ENCODE measurements at regions not wholly inside any gene's neighbourhood (a gene's known extent, or its start where the extent isn't known, plus 50 kb on each side); places are given as distances from the start of the nearest gene placed in this dataset.

DNA sequence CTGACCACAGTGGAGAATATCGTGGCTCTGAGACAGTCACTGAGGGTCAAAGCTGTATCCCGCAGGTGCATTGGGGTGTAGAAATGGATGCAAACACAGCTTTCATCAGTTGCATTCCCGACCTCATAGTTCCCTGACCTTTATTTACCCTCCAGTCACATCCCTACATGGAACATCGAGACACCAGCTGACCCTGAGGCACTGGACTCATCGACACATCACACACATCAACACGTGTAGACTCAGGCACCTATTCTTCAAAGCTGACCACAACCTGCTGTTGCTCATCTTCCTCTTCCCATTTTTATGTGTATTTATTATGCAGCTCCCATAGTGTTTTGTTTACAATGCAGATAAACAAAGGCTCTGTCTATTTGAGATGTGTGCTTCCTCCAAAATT lies 396.9 kb upstream of the NRP1 start:
- Histone ChIP-seq H3K36me3 (no peaks in the 10 kb centered on the region), H3K4me3 (no peak overlapping the region), H3K27me3 (no peaks in the 10 kb centered on the region), H3K27ac (no peak overlapping the region), H3K9me3 (peaks cover 0 to 8% (median 0%) of the 10 kb centered on the region in 3 donors), H3K4me1 (peaks cover 0 to 15% (median 4%) of the 10 kb centered on the region in 3 donors)
- no peak for ATAC-seq
- TF ChIP-seq CTCF (IDR thresholded peaks at IDR 0.05) (no peak), POLR2A (IDR thresholded peaks at IDR 0.05) (no peak), POLR2AphosphoS5 (IDR thresholded peaks at IDR 0.05) (no peak), EP300 (IDR thresholded peaks at IDR 0.05) (no peak)
- WGBS, 2 donors (ENCODE audit: low coverage in 1 of 2) = 78 to 83% methylated on average over 6 of the region's 6 CpGs

DNA sequence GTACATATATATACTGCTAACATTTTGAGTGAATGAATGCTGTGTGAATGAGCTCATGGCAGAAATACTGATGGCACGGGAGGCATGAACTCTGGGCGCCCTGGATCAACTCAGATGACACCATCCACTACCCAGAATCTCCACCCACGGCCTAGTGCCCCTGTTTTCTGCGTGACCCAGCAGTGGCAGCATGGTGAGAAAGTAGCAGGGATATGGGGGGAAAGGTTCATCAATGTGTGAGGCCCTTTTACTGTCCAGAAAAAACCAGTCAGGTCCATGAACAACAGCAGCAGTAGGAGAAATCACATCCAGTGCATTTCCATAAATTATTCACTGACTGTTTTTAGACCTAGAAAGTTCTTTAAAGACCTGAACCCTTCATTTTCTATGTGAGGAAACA lies 391.0 kb upstream of the NRP1 start:
- Histone ChIP-seq H3K27ac (no peak overlapping the region), H3K4me3 (no peak overlapping the region), H3K4me1 (no peaks in the 10 kb centered on the region), H3K36me3 (no peaks in the 10 kb centered on the region), H3K27me3 (no peaks in the 10 kb centered on the region), H3K9me3 (peaks cover 0 to 8% (median 0%) of the 10 kb centered on the region in 3 donors)
- no peak for ATAC-seq
- TF ChIP-seq CTCF (IDR thresholded peaks at IDR 0.05) (no peak), POLR2A (IDR thresholded peaks at IDR 0.05) (no peak), EP300 (IDR thresholded peaks at IDR 0.05) (no peak)
- WGBS, 2 donors (ENCODE audit: low coverage in 1 of 2) = 60 to 79% methylated on average over 2 to 4 of the region's 4 CpGs

GRCh38 chr10:33723181-33723580 lies 388.7 kb upstream of the NRP1 start:
- Histone ChIP-seq H3K9me3 (peaks cover 0 to 8% (median 0%) of the 10 kb centered on the region in 3 donors), H3K36me3 (no peaks in the 10 kb centered on the region), H3K4me1 (no peaks in the 10 kb centered on the region), H3K27me3 (no peaks in the 10 kb centered on the region), H3K27ac (no peak overlapping the region), H3K4me3 (no peak overlapping the region)
- no peak for TF ChIP-seq CTCF (IDR thresholded peaks at IDR 0.05)
- no peak for TF ChIP-seq POLR2A (IDR thresholded peaks at IDR 0.05)
- TF ChIP-seq EP300 (IDR thresholded peaks at IDR 0.05) = no peak
- TF ChIP-seq POLR2AphosphoS5 (IDR thresholded peaks at IDR 0.05) = no peak
- no peak for ATAC-seq
- 71 to 89% methylated on average over 2 of the region's 2 CpGs for WGBS, 2 donors (ENCODE audit: low coverage in 1 of 2)

DNA sequence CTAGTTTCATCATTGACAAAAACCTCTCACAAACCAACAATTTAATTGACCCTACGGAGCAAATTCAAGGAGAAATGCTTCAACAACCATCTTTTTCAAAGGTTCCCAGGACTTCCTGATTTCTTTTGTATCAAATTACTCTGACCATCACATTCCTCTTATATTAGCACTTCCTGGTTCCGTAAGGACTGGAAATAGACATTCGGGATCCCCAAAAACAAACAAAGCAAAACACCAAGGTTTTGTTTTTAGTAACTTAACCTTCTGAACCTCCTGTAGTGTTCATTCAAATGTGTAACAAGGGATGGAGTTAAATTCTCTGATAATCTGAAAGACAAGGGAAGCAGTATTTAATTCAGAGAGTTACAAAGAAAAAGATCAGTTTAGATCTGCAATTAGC lies 387.6 kb upstream of the NRP1 start:
- Histone ChIP-seq H3K27ac (no peak overlapping the region), H3K9me3 (no peaks in the 10 kb centered on the region), H3K4me1 (no peaks in the 10 kb centered on the region), H3K36me3 (no peaks in the 10 kb centered on the region), H3K27me3 (no peaks in the 10 kb centered on the region), H3K4me3 (no peak overlapping the region)
- 31 to 43% methylated on average over 3 of the region's 3 CpGs for WGBS, 2 donors (ENCODE audit: low coverage in 1 of 2)
- TF ChIP-seq CTCF (IDR thresholded peaks at IDR 0.05) (no peak), POLR2A (IDR thresholded peaks at IDR 0.05) (no peak), POLR2AphosphoS5 (IDR thresholded peaks at IDR 0.05) (no peak), EP300 (IDR thresholded peaks at IDR 0.05) (no peak)
- ATAC-seq = no peak

GRCh38 chr10:33721509-33721908 lies 387.0 kb upstream of the NRP1 start:
- no peaks in the 10 kb centered on the region for H3K4me1 ChIP-seq
- TF ChIP-seq POLR2A (IDR thresholded peaks at IDR 0.05) (no peak), POLR2AphosphoS5 (IDR thresholded peaks at IDR 0.05) (no peak), CTCF (IDR thresholded peaks at IDR 0.05) (no peak), EP300 (IDR thresholded peaks at IDR 0.05) (no peak)
- no peak for ATAC-seq
- H3K36me3 ChIP-seq = no peaks in the 10 kb centered on the region
- no peaks in the 10 kb centered on the region for H3K27me3 ChIP-seq
- H3K27ac ChIP-seq = no peak overlapping the region
- no peaks in the 10 kb centered on the region for H3K9me3 ChIP-seq
- WGBS, 2 donors (ENCODE audit: low coverage in 1 of 2) = 73 to 81% methylated on average over 2 to 7 of the region's 7 CpGs
- no peak overlapping the region for H3K4me3 ChIP-seq
